ENCODE measurements at regions not wholly inside any gene's neighbourhood (a gene's known extent, or its start where the extent isn't known, plus 50 kb on each side); places are given as distances from the start of the nearest gene placed in this dataset.

DNA sequence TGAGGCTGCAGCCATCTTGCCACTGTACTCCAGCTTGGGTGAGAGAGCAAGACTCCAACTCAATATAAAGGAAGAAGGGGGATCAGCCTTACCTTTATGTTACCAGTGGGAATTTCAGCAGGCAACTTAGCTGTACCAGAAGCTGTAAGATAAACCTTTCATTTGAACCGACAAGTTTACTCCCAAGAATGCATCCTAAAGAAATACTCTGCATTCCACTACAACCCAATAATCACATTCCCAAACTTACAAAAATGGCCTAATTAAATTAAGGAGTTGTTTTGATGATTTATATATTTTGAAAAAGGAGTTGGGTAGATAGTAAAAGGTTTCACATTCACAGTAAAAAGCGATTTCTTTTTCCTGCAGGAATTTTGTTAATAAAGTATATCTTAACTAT lies 241.4 kb downstream of the TTC8 start:
- Histone ChIP-seq H2BK120ac (ENCODE audit: low read depth, low read length) (no peak overlapping the region), H2AFZ (replicated peaks; ENCODE audit: low read length, poor library complexity) (no peak overlapping the region), H3K27ac (ENCODE audit: insufficient read depth, low read length) (no peak overlapping the region), H4K91ac (ENCODE audit: insufficient read depth, low read depth, low read length) (no peak overlapping the region), H3K4me2 (ENCODE audit: low read depth, low read length) (no peak overlapping the region), H3K9me1 (ENCODE audit: insufficient read depth, low read length) (no peaks in the 10 kb centered on the region), H2BK5ac (ENCODE audit: low read depth, low read length, poor library complexity, severe bottlenecking) (no peak overlapping the region), H3K18ac (ENCODE audit: low read depth, low read length) (no peak overlapping the region), H3K56ac (ENCODE audit: extremely low read depth, insufficient read depth, low read length) (no peak overlapping the region), H2BK15ac (ENCODE audit: low read depth, low read length) (no peak overlapping the region), H3K4ac (ENCODE audit: low read depth, low read length) (no peak overlapping the region), H3K36me3 (ENCODE audit: control insufficient read depth, insufficient read depth, low read length) (no peaks in the 10 kb centered on the region), H3K79me1 (ENCODE audit: low read depth in 1 of 2, low read length in 2 of 2) (no peaks in the 10 kb centered on the region), H3K4me1 (ENCODE audit: control insufficient read depth, insufficient read depth, low read length) (no peaks in the 10 kb centered on the region), H2BK20ac (ENCODE audit: low read depth, low read length) (no peak overlapping the region), H4K5ac (ENCODE audit: low read depth, low read length) (no peak overlapping the region), H4K8ac (ENCODE audit: low read depth in 2 of 2, low read length in 2 of 2) (no peak overlapping the region), H2AK5ac (ENCODE audit: low read depth, low read length) (no peak overlapping the region), H3K23ac (ENCODE audit: low read depth, low read length) (no peak overlapping the region), H4K20me1 (ENCODE audit: insufficient read depth, low read length) (no peaks in the 10 kb centered on the region), H3K4me3 (ENCODE audit: insufficient read depth, low read depth, low read length) (no peak overlapping the region), H2AK9ac (replicated peaks; ENCODE audit: low read depth, low read length, poor library complexity) (no peak overlapping the region), H3K27me3 (ENCODE audit: control insufficient read depth, insufficient read depth, low read length) (peaks cover 14% of the 10 kb centered on the region), H3K14ac (replicated peaks; ENCODE audit: low read depth, low read length) (no peak overlapping the region), H3K9me3 (ENCODE audit: control insufficient read depth, insufficient read depth, low read length) (no peaks in the 10 kb centered on the region), H3K9ac (ENCODE audit: low read depth, low read length) (no peak overlapping the region)
- intact Hi-C loops (cut with micrococcal nuclease) (no loop called here), in situ Hi-C loops (cut with MboI; ENCODE audit: low sequenced_read_pairs) (no loop called here), dilution Hi-C loops (cut with HindIII; ENCODE audit: low sequenced_read_pairs, unreplicated experiment) (no loop called here)
- CTCF ChIA-PET, result no interaction called here
- TF ChIP-seq MXI1 (IDR thresholded peaks at IDR 0.05; ENCODE audit: borderline replicate concordance, low read depth, low read length) (no peak), POLR2A (IDR thresholded peaks at IDR 0.05; ENCODE audit: low read depth, low read length) (no peak), CHD1 (IDR thresholded peaks at IDR 0.05; ENCODE audit: low read depth, low read length) (no peak), ELK1 (IDR thresholded peaks at IDR 0.05; ENCODE audit: borderline replicate concordance, low read depth, low read length) (no peak), MAZ (IDR thresholded peaks at IDR 0.05; ENCODE audit: borderline replicate concordance, low read depth, low read length) (no peak), RFX5 (IDR thresholded peaks at IDR 0.05; ENCODE audit: low read depth, low read length) (no peak), RCOR1 (IDR thresholded peaks at IDR 0.05; ENCODE audit: insufficient replicate concordance, low read length) (no peak), CEBPB (IDR thresholded peaks at IDR 0.05; ENCODE audit: low read depth, low read length) (no peak), FOS (IDR thresholded peaks at IDR 0.05; ENCODE audit: low read depth, low read length) (no peak), BHLHE40 (IDR thresholded peaks at IDR 0.05; ENCODE audit: low read depth, low read length) (no peak), NFE2L2 (IDR thresholded peaks at IDR 0.05; ENCODE audit: low read depth, low read length) (no peak), MAFK (IDR thresholded peaks at IDR 0.05; ENCODE audit: low read depth, low read length) (no peak), RAD21 (IDR thresholded peaks at IDR 0.05; ENCODE audit: low read length) (no peak), SMC3 (IDR thresholded peaks at IDR 0.05; ENCODE audit: low read depth, low read length) (no peak)
- TF ChIP-seq, protein P1, sequence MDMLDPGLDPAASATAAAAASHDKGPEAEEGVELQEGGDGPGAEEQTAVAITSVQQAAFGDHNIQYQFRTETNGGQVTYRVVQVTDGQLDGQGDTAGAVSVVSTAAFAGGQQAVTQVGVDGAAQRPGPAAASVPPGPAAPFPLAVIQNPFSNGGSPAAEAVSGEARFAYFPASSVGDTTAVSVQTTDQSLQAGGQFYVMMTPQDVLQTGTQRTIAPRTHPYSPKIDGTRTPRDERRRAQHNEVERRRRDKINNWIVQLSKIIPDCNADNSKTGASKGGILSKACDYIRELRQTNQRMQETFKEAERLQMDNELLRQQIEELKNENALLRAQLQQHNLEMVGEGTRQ (IDR thresholded peaks at IDR 0.05; ENCODE audit: low read depth, low read length), result no peak
- TF ChIP-seq, protein P2, sequence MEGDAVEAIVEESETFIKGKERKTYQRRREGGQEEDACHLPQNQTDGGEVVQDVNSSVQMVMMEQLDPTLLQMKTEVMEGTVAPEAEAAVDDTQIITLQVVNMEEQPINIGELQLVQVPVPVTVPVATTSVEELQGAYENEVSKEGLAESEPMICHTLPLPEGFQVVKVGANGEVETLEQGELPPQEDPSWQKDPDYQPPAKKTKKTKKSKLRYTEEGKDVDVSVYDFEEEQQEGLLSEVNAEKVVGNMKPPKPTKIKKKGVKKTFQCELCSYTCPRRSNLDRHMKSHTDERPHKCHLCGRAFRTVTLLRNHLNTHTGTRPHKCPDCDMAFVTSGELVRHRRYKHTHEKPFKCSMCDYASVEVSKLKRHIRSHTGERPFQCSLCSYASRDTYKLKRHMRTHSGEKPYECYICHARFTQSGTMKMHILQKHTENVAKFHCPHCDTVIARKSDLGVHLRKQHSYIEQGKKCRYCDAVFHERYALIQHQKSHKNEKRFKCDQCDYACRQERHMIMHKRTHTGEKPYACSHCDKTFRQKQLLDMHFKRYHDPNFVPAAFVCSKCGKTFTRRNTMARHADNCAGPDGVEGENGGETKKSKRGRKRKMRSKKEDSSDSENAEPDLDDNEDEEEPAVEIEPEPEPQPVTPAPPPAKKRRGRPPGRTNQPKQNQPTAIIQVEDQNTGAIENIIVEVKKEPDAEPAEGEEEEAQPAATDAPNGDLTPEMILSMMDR (conservative IDR thresholded peaks at IDR 0.05; ENCODE audit: low read depth, low read length), result no peak
- no TSS peak for BruUV-seq (replicated peaks)
- POLR2A ChIA-PET (ENCODE audit: unreplicated experiment), result no interaction called here
- DNase-seq (no peak), ATAC-seq (ENCODE audit: low read depth) (no peak)
- no CpG with 5 or more reads among the region's 2 CpGs for WGBS, 2 experiments (ENCODE audit: extremely low coverage in 2 of 2, insufficient read length in 1 of 2)

All from IMR-90 (cell line).